ENCODE measurements at regions not wholly inside any gene's neighbourhood (a gene's known extent, or its start where the extent isn't known, plus 50 kb on each side); places are given as distances from the start of the nearest gene placed in this dataset.

- peak; percentile 54 to 61 for DNase-seq
These were observed 131.4 kb upstream of the ZMIZ1 start for GRCh38 chr10:78937393-78937792.

- peak; percentile 54 to 61 for DNase-seq
These were observed 130.7 kb upstream of the ZMIZ1 start for GRCh38 chr10:78937800-78938694.

- no peak for DNase-seq
These were observed 129.8 kb upstream of the ZMIZ1 start for GRCh38 chr10:78938695-78939672.

GRCh38 chr10:78942091-78942501 lies 126.7 kb upstream of the ZMIZ1 start:
- no peak for DNase-seq

GRCh38 chr10:78944723-78945312 lies 123.9 kb upstream of the ZMIZ1 start:
- no peak for DNase-seq

- DNase-seq = no peak
These were observed 122.9 kb upstream of the ZMIZ1 start for GRCh38 chr10:78945838-78946237.

- DNase-seq = no peak
These were observed 121.5 kb upstream of the ZMIZ1 start for GRCh38 chr10:78947226-78947625.

- no peak for DNase-seq
These were observed 121.0 kb upstream of the ZMIZ1 start for GRCh38 chr10:78947733-78948132.

GRCh38 chr10:78948621-78949030 lies 120.1 kb upstream of the ZMIZ1 start:
- no peak for DNase-seq

- no peak for DNase-seq
These were observed 117.8 kb upstream of the ZMIZ1 start for GRCh38 chr10:78950656-78951587.

- DNase-seq = no peak
These were observed 116.7 kb upstream of the ZMIZ1 start for GRCh38 chr10:78952030-78952429.

- no peak for DNase-seq
These were observed 116.1 kb upstream of the ZMIZ1 start for GRCh38 chr10:78952686-78953085.

- peak; percentile 13 to 33 for DNase-seq
These were observed 115.5 kb upstream of the ZMIZ1 start for GRCh38 chr10:78953113-78953798.

- no peak for DNase-seq
These were observed 114.9 kb upstream of the ZMIZ1 start for GRCh38 chr10:78953799-78954297.

GRCh38 chr10:78954689-78955088 lies 114.1 kb upstream of the ZMIZ1 start:
- no peak for DNase-seq

GRCh38 chr10:78955206-78955605 lies 113.6 kb upstream of the ZMIZ1 start:
- no peak for DNase-seq

- no peak for DNase-seq
These were observed 112.4 kb upstream of the ZMIZ1 start for GRCh38 chr10:78956391-78956790.

- no peak for DNase-seq
These were observed 111.2 kb upstream of the ZMIZ1 start for GRCh38 chr10:78957471-78958039.

GRCh38 chr10:78959217-78959923 lies 109.4 kb upstream of the ZMIZ1 start:
- no peak for DNase-seq

- no peak for DNase-seq
These were observed 108.9 kb upstream of the ZMIZ1 start for GRCh38 chr10:78959924-78960285.

Measured in Kasumi-1 (cell line).